Astrocyte (in vitro differentiated cells and primary cell): ENCODE measurements at regions not wholly inside any gene's neighbourhood (a gene's known extent, or its start where the extent isn't known, plus 50 kb on each side); places are given as distances from the start of the nearest gene placed in this dataset.
"Not testable (repeated sequence)": the region's sequence is repeated elsewhere in the genome, so short reads cannot be mapped to it uniquely, and the experiment has no call there.

ENCODE experiments used
- DNase-seq: peaks from one replicate; pipeline ENCODE4 v3.0.0-alpha.2; 2010; ENCODE audit warnings: low read depth
- FAIRE-seq: peaks from 2 replicates; lab custom pipeline; 2011; peaks lifted over from hg19 to GRCh38; lab: Jason Lieb, UNC
- H2AFZ ChIP-seq: 2 replicates; pipeline ENCODE4 v1.6.0; 2012; ENCODE audit warnings: low read depth, low read length, inconsistent platforms
- H3K27ac ChIP-seq: 2 replicates; pipeline ENCODE4 v1.5.1; 2011; ENCODE audit warnings: low read depth, low read length, inconsistent platforms
- H3K27me3 ChIP-seq: 2 replicates; pipeline ENCODE4 v1.6.0; 2011; ENCODE audit warnings: low read length, inconsistent platforms; ENCODE audit not compliant: insufficient read depth
- H3K36me3 ChIP-seq: 2 replicates; pipeline ENCODE4 v1.5.1; 2011; ENCODE audit warnings: low read length, inconsistent platforms; ENCODE audit not compliant: insufficient read depth
- H3K4me1 ChIP-seq: 2 replicates; pipeline ENCODE4 v1.5.1; 2011; ENCODE audit warnings: low read length, inconsistent platforms; ENCODE audit not compliant: insufficient read depth
- H3K4me2 ChIP-seq: 2 replicates; pipeline ENCODE4 v1.6.0; 2012; ENCODE audit warnings: low read length, inconsistent platforms
- H3K4me3 ChIP-seq: 2 replicates; pipeline ENCODE4 v1.5.1; 2011; ENCODE audit warnings: low read depth, mild to moderate bottlenecking, low read length, inconsistent platforms; ENCODE audit not compliant: insufficient read depth
- H3K79me2 ChIP-seq: 2 replicates; pipeline ENCODE4 v1.6.0; 2012; ENCODE audit warnings: mild to moderate bottlenecking, low read length, inconsistent platforms; ENCODE audit not compliant: insufficient read depth
- H3K9ac ChIP-seq: 2 replicates; pipeline ENCODE4 v1.6.0; 2012; ENCODE audit warnings: mild to moderate bottlenecking, low read length, inconsistent platforms
- H3K9me3 ChIP-seq: 2 replicates; pipeline ENCODE4 v1.5.1; 2012; ENCODE audit warnings: low read depth, mild to moderate bottlenecking, low read length, inconsistent platforms; ENCODE audit not compliant: insufficient read depth
- H4K20me1 ChIP-seq: 2 replicates; pipeline ENCODE4 v1.6.0; 2012; ENCODE audit warnings: low read length, inconsistent platforms; ENCODE audit not compliant: insufficient read depth
- H3K27ac Mint-ChIP-seq: one replicate; pipeline ENCODE4 v1.8.0; 2021; ENCODE audit warnings: mild to moderate bottlenecking, mixed read lengths; ENCODE audit not compliant: unreplicated experiment
- H3K27me3 Mint-ChIP-seq: one replicate; pipeline ENCODE4 v1.8.0; 2021; ENCODE audit warnings: low read depth, mixed read lengths; ENCODE audit not compliant: unreplicated experiment
- H3K36me3 Mint-ChIP-seq: one replicate; pipeline ENCODE4 v1.8.0; 2021; ENCODE audit warnings: low read depth, mixed read lengths; ENCODE audit not compliant: unreplicated experiment
- H3K4me1 Mint-ChIP-seq: one replicate; pipeline ENCODE4 v1.8.0; 2021; ENCODE audit warnings: low read depth, mixed read lengths; ENCODE audit not compliant: unreplicated experiment
- H3K4me3 Mint-ChIP-seq: one replicate; pipeline ENCODE4 v1.8.0; 2021; ENCODE audit warnings: mild to moderate bottlenecking, moderate library complexity, mixed read lengths; ENCODE audit not compliant: unreplicated experiment
- H3K9me3 Mint-ChIP-seq: one replicate; pipeline ENCODE4 v1.8.0; 2021; ENCODE audit warnings: mild to moderate bottlenecking, mixed read lengths; ENCODE audit not compliant: unreplicated experiment
- CTCF ChIP-seq: IDR thresholded peaks from 2 replicates; pipeline ENCODE4 v1.5.1; 2011; ENCODE audit warnings: low read depth, mild to moderate bottlenecking, inconsistent platforms, low read length, moderate library complexity; ENCODE audit not compliant: insufficient read depth
- EZH2 ChIP-seq: IDR thresholded peaks from 2 replicates; pipeline ENCODE4 v1.6.1; 2012; ENCODE audit warnings: mild to moderate bottlenecking, low read length, inconsistent platforms; ENCODE audit not compliant: insufficient read depth

DNA sequence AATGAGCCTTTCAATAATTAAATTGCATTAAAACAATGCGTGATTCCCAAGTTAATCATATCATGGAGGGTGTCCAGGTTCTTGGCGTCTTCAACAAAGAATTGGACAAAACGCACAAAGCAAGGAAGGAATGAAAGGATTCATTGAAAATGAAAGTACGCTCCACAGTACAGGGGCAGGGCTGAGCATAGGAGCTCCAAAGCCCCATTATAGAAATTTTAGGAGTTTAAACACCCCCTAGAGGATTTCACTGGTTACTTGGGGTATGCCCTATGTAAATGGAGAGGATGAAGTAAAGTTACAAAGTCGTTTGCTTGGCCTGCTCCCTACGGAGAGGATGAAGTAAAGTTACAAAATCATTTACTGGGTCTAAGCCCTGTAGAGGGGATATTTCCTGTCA is 1910.4 kb downstream of the C4orf33 start:
- Mint-ChIP-seq H3K4me1 (no peaks in the 10 kb centered on the region), H3K4me3 (no peak overlapping the region), H3K36me3 (no peaks in the 10 kb centered on the region), H3K9me3 (no peaks in the 10 kb centered on the region), H3K27ac (no peak overlapping the region), H3K27me3 (no peaks in the 10 kb centered on the region)
- Histone ChIP-seq H3K36me3 (no peaks in the 10 kb centered on the region), H3K4me1 (no peaks in the 10 kb centered on the region), H3K9ac (no peak overlapping the region), H3K27me3 (no peaks in the 10 kb centered on the region), H3K4me2 (no peak overlapping the region), H4K20me1 (no peaks in the 10 kb centered on the region), H3K9me3 (no peaks in the 10 kb centered on the region), H3K79me2 (no peaks in the 10 kb centered on the region), H3K4me3 (no peak overlapping the region), H3K27ac (no peak overlapping the region), H2AFZ (no peak overlapping the region)
- TF ChIP-seq CTCF: no peak
- TF ChIP-seq EZH2: no peak
- DNase-seq (no peak), FAIRE-seq (no peak)

GRCh38 chr4:131011961-131012360 is 1916.0 kb downstream of the C4orf33 start:
- not testable (repeated sequence) for H3K4me3 Mint-ChIP-seq, H3K4me1 ChIP-seq, H3K4me3 ChIP-seq, H4K20me1 ChIP-seq, H3K9ac ChIP-seq, H3K4me2 ChIP-seq, H3K27me3 Mint-ChIP-seq, H3K36me3 Mint-ChIP-seq, FAIRE-seq, DNase-seq, H3K4me1 Mint-ChIP-seq, H3K27ac ChIP-seq, H3K79me2 ChIP-seq, H3K9me3 ChIP-seq, H3K9me3 Mint-ChIP-seq, H3K27me3 ChIP-seq, H3K27ac Mint-ChIP-seq, H2AFZ ChIP-seq, H3K36me3 ChIP-seq

DNA sequence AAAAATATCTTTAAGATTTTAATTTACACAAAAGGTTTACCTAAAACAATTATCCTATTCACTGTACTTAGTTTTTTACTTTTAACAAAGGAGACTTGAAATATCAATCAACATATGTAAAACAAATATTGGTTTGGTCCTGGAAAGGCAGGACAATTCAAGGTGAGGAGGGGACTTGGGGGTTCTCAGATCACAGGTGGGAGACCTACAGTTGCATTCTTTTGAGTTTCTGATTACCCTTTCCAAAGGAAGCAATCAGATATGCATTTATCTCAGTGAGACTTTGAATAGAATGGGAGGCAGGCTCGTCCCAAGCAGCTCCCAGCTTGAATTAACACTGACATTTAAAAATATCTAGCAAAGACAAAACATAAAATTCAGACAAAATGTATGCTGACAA is 1917.3 kb downstream of the C4orf33 start:
- H3K4me2 ChIP-seq: no peak overlapping the region
- H3K27ac Mint-ChIP-seq: no peak overlapping the region

More for the DNA sequence above, 1917.3 kb downstream of the C4orf33 start:
- TF ChIP-seq EZH2: no peak
- TF ChIP-seq CTCF: no peak
- Mint-ChIP-seq H3K9me3 (no peaks in the 10 kb centered on the region), H3K27me3 (no peaks in the 10 kb centered on the region), H3K4me1 (no peaks in the 10 kb centered on the region), H3K36me3 (no peaks in the 10 kb centered on the region), H3K4me3 (no peak overlapping the region)
- Histone ChIP-seq H3K36me3 (no peaks in the 10 kb centered on the region), H3K9me3 (no peaks in the 10 kb centered on the region), H3K27me3 (no peaks in the 10 kb centered on the region), H3K27ac (no peak overlapping the region), H4K20me1 (no peaks in the 10 kb centered on the region), H3K4me3 (no peak overlapping the region), H3K4me1 (no peaks in the 10 kb centered on the region), H3K79me2 (no peaks in the 10 kb centered on the region), H2AFZ (no peak overlapping the region), H3K9ac (no peak overlapping the region)
- FAIRE-seq: no peak
- DNase-seq: no peak
